ENCODE measurements at regions not wholly inside any gene's neighbourhood (a gene's known extent, or its start where the extent isn't known, plus 50 kb on each side); places are given as distances from the start of the nearest gene placed in this dataset.

DNA sequence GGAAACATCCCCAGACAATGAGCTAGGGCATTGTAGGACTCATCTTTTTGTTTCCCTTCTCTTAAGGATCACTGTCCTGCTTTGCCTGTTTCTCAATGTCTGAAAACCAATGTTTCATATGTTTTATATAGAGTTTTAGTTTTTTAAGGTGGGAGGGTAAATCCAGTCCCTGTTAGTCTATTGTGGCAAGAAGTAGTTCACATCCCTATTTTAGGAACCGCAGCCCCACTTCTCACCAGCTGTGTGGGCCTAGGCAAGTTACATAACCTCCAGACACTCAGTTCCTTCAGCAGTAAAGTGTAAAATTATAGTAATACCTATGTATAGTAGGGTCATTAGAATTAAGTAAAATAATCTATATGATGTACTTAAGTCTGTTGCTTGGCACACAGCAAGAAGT, 105.8 kb upstream of the WLS start:
- TF ChIP-seq, protein P1, sequence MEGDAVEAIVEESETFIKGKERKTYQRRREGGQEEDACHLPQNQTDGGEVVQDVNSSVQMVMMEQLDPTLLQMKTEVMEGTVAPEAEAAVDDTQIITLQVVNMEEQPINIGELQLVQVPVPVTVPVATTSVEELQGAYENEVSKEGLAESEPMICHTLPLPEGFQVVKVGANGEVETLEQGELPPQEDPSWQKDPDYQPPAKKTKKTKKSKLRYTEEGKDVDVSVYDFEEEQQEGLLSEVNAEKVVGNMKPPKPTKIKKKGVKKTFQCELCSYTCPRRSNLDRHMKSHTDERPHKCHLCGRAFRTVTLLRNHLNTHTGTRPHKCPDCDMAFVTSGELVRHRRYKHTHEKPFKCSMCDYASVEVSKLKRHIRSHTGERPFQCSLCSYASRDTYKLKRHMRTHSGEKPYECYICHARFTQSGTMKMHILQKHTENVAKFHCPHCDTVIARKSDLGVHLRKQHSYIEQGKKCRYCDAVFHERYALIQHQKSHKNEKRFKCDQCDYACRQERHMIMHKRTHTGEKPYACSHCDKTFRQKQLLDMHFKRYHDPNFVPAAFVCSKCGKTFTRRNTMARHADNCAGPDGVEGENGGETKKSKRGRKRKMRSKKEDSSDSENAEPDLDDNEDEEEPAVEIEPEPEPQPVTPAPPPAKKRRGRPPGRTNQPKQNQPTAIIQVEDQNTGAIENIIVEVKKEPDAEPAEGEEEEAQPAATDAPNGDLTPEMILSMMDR (IDR thresholded peaks at IDR 0.05): no peak
- TF ChIP-seq POLR2A (IDR thresholded peaks at IDR 0.05): no peak
